UCSD-AML1 (cell line): ENCODE measurements at regions not wholly inside any gene's neighbourhood (a gene's known extent, or its start where the extent isn't known, plus 50 kb on each side); places are given as distances from the start of the nearest gene placed in this dataset.

Experiments used
- DNase-seq: peaks from one replicate; lab custom pipeline; 2025; ENCODE audit not compliant: unreplicated experiment; lab: John Stamatoyannopoulos, UW

DNA sequence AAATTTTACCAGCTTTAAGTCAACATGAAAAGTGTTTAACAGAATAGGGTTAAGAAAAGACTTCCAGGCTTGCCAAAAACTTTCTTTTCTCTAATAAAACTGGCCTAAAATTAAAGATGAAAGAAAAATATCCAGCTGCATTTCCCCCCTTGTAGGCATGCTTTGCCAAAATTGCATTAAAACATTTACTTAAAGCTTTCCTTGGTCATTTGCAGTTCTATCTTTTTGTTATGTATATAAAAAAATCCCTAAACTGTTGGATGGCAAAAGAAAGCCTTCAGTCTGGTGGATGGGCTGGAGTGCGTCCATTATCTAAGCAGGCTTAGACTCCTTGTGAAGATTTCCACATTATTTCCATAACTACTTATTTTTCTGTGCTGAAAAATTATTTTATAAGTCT lies 105.4 kb upstream of the DSEL start:
- DNase-seq = no peak

DNA sequence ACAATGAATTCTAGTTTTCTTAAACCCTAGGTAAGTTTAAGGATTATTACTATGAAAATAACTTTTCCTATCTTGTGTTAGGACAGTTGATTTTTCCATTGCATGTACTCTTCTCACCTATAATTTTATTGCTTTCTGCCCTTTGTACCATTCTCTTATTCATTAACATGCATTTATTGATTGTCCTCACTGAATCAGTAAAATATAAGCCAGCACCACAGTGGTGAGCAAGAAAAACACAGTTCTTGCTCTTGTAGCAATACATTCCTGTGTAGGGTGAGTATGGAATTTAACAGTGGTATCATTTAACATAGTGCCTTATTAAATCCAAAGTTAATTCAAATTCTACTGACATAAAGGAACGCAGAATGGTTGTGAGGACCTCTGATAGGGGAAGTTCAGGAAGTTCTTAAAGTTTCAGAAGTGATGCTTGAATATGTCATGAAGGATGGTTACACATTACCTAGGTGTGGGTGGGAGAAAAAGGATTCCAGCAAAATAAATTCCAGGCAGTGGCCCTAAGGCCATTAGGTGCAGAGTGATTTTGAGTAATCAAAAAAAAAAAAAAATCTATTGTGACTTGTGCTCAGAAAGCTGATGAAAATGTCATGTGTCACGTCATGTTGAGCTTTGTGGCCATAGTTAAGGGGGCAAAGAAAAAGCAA lies 104.7 kb upstream of the DSEL start:
- DNase-seq = no peak

DNA sequence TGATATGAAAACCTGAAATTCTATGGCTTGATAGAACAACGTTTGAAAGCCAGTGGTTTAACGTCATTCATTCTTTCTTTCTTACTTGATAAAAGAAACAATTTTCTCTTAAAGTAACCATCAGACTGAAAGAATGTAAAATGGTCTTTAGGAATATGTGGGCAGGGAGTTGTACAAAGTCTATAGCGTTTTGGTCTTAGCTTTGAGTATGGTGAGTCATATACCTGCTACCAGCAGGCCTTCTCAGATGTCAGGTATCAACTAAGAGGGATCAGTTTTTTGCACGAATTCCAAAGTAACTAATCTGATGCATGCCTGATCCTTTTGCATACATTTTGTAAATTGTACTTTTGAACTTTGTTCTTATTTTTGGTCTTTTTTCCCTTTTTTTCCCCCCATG lies 101.5 kb upstream of the DSEL start:
- no peak for DNase-seq

DNA sequence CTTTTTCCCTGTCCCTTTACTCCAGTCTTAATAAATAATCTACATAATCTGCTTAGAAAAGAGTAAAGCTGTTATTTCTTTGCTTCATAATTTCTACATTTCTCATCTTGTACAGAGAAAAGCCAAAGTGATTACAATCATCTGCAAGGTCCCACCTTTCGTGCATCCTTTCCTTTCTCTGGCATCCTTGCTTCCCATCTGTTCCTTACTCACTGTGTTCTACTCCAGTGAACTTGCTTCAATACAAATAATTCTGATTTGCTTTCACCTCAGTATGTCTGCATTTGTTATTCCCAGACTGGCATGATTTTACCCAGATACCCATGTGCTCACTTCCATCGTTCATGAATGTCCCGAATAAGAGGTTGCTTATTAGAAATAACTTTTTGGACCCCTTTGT lies 99.4 kb upstream of the DSEL start:
- no peak for DNase-seq

DNA sequence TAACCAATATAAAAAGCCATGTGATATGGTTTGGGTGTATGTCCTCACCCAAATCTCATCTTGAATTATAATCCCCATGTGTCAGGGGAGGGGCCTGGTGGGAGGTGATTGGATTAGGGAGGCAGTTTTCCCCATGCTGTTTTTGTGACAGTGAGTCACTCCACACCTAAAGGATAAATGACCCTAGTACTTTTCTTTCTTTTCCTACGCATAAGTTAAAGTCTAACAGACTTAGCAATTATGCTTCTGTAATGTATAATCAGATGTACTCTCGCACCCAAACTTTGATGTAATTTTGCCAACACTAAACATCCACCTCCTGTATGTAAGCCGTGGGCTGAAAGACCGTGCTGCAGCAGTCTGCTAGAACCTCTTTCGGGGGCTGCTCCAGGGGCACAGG lies 97.2 kb upstream of the DSEL start:
- no peak for DNase-seq

DNA sequence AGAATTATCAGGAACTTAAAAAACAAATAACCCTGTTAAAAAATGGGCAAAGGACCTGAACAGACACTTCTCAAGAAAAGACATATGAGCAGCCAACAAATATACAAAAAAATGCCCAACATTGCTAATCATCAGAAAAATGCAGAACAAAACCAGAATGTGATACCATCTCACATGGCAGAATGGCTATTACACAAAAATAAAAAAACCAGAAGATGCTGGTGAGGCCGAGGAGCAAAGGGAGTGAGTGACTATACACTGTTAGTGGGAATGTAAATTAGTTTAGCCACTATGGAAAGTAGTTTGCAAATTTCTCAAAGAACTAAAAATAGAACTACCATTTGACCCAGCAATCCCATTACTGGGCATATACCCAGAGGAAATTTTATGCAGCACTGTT lies 95.8 kb upstream of the DSEL start:
- DNase-seq = no peak

DNA sequence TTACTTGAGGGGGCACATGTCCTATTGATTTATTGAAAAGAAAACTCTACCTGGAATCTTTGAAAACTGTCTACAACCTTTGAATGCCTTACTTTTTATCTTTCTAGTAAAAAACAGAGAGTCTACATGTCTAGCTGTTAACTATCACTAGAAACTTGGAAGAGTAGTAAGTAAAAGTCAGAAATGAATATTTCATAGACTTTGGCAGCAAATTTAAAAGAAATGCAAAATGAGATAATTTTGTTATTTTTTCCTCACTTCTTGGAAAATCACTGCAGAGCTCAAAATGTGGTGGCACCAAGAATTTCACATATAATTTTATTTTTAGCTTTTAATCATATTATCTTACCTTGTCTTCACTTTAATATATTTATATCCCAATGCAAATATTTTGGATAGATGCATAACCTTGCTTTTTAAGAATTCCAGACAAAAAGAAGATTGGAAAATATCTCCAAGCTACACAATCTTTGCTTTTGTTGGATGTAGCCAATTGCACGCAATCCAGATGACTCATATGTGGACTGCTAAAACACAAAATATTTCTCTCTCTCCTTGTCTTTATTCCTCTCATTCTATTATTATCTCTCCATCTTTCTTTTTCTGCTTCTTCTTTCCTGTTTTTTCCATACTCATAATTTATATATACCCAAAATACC lies 92.2 kb upstream of the DSEL start:
- no peak for DNase-seq

DNA sequence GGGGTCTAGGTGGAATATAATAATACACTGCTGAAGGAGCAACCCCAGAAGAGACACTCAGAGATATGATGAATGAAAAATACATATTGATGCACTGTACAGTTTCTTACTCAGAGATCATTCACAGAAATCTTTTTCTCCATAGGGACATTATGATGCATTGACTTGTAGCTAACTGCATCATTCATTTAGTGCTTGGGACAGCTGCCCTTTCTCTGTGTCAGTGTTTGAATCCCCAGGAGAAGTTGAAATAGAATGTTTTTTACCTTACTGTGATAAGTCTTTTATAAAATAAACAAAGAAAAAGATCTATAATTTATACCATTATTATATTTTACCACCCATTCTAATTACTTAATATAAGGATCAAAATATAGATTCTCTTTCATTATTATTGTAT lies 91.7 kb upstream of the DSEL start:
- DNase-seq = no peak

DNA sequence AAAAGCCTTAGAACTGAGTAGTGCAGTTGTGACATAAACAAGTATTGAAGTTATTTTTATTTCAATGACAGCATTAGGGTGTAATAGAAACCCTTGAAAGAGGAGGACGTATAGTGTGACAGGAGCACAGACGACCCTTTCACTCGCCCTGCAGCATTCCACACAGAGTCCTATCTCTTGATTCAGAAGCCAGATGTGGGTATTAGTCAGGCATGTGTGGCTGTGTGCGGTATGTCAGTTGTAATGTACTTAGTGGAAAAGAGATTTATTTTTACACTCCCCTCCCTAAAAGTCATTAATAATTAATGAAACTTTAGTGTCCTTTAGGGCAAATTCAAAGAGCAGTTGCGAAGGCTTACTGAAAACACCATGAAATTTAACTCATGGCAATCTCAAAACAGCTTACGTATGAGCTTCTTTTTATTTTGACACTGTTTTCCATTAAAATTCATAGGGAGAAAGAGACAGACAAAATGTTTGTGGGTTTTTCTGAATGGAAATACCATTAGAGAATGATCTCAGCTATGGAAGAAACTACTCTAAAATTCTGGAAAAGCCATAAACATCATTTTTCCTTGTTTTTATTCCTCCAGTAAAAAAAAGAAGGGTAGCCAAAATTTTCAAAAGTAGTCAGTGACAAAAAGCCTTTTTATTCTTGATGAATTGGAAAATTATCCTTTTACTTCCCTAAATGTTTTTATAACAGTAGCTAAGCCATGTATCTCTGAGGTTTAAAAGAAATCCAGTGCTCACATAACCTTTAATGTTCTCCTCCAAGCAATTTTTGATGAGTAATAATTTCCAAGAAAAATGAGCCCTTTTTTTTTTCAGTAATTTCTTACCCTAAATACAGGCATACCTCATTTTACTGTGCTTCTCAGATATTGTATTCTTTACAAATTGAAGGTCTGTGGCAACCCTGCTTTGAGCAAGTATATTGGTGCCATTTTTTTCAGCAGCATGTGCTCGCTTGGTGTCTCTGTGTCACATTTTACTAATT lies 84.0 kb upstream of the DSEL start:
- DNase-seq = no peak

DNA sequence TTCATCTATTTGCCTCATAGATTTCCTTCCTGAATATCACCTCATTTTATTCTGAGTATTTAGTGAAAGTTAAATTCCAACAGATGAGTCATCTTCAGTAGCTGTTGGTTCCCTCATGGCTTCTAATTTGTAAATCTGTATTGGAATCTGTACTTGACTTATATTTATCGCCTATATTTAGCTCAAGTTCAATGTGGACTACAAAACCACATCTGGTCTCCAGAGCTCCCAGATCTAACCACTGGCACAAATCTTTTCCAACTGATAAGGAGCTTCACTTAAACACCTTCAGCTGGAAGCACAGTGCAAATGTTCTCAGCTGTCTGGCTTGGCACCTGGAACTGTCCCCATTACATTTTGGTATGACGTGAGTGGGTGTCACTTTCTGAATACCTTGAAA lies 82.8 kb upstream of the DSEL start:
- DNase-seq = no peak

DNA sequence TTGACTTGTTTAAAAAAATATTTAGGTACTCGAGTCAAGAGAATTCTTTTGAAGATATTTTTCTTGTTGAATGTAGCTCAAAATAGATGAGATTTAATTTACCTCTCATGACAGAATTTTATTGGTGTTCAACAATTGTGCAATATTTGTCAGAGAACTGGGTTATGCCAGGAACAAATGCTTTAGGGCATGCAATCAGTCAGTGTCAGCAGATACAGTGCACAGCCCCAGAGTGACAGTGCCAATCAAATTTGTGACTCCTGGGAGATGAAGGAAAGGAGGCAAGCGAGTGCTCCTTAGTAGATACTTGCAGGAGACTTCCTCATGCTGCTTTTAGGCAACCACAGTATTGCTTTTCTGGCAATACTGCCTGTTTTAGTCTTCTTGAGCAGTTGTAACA lies 81.2 kb upstream of the DSEL start:
- no peak for DNase-seq

DNA sequence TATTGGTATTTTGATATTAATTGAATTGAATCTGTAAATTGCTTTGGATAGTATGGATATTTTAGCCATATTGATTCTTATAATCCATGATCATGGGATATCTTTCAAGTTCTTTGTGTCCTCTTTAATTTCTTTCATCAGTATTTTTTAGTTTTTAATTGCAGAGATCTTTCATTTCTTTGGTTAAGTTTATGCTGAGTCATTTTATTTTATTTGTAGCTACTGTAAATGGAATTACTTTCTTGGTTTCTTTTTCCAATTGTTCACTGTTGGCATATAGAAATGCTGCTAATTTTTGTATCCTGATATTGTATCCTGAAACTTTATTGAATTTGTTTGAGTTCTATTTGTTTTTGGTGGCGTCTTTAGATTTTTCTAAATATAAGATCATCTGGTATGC lies 79.5 kb upstream of the DSEL start:
- no peak for DNase-seq

DNA sequence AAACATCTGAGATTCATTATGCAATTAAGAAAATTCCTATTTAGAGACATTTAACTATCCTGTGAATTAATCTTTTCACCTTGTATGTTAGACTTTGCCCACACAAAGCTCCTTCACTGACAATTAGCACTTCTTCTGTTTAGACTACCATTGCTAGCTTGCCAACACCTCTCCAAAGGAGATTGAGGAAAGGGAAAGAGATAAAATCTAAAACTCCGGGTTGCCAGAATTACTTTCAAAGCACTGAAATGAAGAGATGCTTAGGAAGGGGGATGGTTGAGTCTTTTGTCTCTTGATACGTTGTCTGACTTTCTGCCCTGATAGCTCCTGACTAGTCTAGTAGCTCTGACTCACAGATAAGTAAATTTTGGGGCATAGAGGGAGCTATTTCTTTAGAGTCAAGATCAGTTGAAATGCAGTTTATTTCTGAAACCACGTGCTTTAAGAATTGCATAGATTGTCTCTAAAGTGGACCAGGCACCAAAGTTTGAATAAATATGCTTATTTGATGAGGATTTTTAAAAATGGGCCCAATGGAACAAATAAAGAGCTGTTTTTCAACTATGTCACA lies 74.1 kb upstream of the DSEL start:
- no peak for DNase-seq

DNA sequence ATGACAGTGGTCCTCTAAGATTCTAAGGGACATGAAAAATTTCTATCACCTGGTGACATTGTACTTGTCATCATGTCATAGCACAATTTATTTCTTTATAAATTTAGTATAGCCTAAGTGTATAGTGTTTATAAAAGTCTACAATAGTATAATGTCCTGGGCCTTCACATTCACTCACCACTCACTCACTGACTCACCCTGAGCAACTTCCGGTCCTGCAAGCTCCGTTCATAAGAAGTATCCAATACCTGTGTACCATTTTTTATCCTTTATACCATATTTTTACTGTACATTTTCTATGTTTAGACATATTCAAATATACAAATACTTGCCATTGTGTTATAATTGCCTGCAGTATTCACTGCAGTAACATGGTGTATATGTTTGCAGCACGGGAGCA lies 72.8 kb upstream of the DSEL start:
- DNase-seq = no peak

DNA sequence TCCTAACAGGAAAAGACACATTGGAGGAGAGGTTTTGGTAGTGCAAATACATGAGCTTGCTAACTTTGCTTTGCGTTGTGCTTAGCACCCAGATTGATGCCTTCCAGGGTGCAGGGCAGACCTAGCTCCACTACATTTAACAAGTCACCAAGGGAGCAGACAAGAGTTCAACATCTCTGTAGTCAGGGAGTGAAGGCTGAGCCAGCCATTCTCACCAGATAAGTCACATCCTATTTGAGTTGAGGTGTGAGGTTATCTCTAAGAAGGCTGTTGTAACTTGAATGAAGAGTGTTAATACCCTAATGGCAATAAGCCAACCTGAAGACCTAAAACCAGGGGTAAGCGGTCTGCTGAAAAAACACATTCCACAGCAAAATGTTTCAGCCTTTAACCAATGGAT lies 69.6 kb upstream of the DSEL start:
- DNase-seq = no peak

DNA sequence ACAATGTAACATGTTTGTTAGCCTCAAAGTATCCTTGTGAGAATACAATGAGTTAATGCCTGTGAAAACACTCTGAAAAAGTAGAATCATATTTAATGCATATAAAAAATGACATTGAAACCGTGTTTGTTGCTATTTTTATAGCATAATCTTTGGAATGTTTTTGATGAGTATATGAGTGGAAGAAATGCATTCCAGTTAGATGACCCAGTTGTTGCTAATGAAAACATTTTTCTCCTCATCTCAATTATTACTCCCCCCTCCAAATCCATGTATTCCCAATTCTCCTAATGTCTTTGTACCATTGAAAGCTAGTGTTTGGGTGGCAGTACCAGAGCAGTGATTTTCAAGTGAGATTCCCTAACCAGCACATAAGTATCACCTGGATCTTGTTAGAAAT lies 67.1 kb upstream of the DSEL start:
- no peak for DNase-seq

DNA sequence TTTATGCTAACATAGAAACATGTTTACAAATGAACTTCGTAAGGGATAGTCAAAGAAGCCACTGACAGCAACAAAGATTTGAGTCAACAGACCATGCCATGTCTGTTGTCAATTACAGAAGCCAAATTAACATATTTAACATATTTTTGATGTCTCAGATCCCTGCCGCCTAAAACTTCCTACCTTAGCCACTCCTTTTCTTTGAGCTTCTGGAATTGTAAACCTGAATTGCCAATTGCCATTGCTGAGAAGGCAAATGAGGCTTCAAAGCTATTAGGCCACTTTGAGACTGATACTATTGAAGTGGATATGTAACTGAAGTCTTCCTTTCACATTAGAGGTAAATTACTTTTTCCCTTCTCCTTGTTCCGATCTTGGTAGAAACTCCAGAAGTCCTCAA lies 66.0 kb upstream of the DSEL start:
- DNase-seq = no peak

DNA sequence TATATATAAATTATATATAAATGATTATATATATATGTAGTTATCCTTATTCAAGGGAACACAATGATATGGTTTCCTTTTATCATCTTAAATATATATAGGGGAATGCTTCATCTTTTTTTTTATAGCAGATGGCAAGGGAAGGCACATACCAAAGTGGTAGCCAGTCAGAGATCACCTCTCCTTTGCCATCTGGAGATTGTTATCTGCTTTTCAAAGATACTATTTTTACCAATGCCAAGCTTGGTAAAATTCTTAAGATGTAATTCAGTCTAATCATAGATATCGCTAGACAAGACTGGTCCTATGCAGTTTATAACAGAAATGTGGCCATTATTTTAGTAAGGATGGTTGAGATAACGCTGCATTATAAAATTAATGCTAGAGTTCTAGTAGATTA lies 64.7 kb upstream of the DSEL start:
- no peak for DNase-seq

DNA sequence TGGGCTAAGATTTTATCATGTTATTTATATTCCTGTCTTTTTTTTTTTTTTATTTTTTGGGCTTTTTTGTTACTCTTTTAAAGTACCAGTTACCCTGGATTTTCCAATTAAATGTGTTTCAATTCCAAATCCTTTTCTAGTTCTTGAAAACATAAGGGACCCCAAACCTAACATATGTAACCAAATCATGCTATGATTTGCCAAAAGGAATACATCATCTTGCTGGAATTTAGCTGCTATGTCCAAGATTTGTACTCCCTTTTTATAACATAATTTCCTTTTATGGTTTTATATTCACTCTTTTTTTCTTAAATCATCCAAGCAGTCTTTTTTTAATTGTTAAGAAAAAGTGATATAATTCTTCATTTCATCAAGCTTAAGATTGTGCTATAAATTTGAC lies 60.9 kb upstream of the DSEL start:
- DNase-seq = no peak

DNA sequence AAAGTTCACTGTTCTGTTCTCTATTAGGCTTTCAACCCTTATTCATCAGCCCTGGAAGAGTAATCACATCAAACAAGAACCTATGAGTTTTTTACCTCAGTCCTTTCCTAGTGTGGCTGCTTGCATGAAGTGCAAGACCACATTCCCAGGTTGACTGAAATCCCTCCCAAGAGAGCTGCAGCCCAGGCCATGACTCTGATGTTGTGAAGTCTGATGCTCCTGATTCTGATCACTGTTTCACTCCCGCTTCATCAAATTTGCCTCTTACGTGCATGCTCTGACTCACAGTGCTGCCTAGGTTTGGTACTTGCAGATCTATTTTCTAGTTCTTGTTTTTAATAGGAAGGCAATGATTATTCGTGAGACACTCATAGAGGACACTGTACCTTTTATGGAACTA lies 58.2 kb upstream of the DSEL start:
- DNase-seq = no peak

DNA sequence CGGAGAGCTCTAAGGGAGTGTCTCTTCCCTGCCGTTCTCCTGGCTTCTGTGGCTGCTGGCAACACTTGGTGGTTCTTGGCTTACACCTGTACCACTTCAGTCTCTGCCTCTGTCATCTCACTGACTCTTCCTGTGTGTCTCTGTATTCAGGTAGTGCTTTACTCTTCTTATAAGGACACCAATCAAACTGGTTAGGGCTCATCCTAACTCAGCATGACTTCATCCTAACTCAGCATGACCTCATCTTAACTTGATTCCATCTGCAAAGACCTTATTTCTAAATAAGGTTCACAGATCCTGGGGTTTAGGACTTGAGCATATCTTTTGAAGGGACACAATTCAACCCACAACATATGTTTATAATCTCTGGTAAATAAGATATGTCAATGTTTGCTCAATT lies 51.6 kb upstream of the DSEL start:
- DNase-seq = no peak
